Gastroesophageal sphincter (tissue), 3 donors: ENCODE measurements at regions not wholly inside any gene's neighbourhood (a gene's known extent, or its start where the extent isn't known, plus 50 kb on each side); places are given as distances from the start of the nearest gene placed in this dataset.
"Not testable (repeated sequence)": the region's sequence is repeated elsewhere in the genome, so short reads cannot be mapped to it uniquely, and the experiment has no call there.

Experiments used
- CTCF ChIP-seq, 4 experiments: fragments of 200-600 bp in 2 of 4; fragments of 450-650 bp in 2 of 4; sonication (generic) in 1 of 4; IDR thresholded peaks; one replicate each; pipeline ENCODE4 v1.5.1; 2017 to 2019; ENCODE audit warnings: antibody characterized with exemption in 4 of 4, mild to moderate bottlenecking in 2 of 4, moderate library complexity in 2 of 4
- POLR2A ChIP-seq, 2 donors: fragments of 450-650 bp; IDR thresholded peaks; one replicate each; pipeline ENCODE4 v1.6.1; 2017; ENCODE audit warnings: antibody characterized with exemption in 2 of 2, mild to moderate bottlenecking in 2 of 2, moderate library complexity in 1 of 2
- POLR2AphosphoS5 ChIP-seq: sonication (generic); formaldehyde crosslinking; IDR thresholded peaks from one replicate; pipeline ENCODE4 v1.6.1; 2017; ENCODE audit warnings: antibody characterized with exemption

GRCh38 chr7:76926416-76926815 is 105.7 kb downstream of the SPDYE17 start:
- not testable (repeated sequence) for TF ChIP-seq CTCF (IDR thresholded peaks at IDR 0.05); POLR2AphosphoS5; POLR2A (IDR thresholded peaks at IDR 0.05)
